ENCODE measurements at regions not wholly inside any gene's neighbourhood (a gene's known extent, or its start where the extent isn't known, plus 50 kb on each side); places are given as distances from the start of the nearest gene placed in this dataset.

- ChIA-PET POLR2A (interaction anchor here (0.5 kb wide), 1 partner anchor 9 kb away, joined by 4 read pairs; no protein-coding TSS in a partner anchor), CTCF (interaction anchor here (1.9 kb wide), 1 partner anchor 28 kb away, joined by 6 read pairs; no protein-coding TSS in a partner anchor)
- peaks cover 20% of the 10 kb centered on the region for H3K4me1 ChIP-seq
- no peaks in the 10 kb centered on the region for H3K9me3 ChIP-seq
- no peak for ATAC-seq
- WGBS (ENCODE audit: missing lambda C conversion rate) = 59% methylated on average over 16 of the region's 16 CpGs
- no peak for TF ChIP-seq ZSCAN20 (CRISPR knock-in tag; IDR thresholded peaks at IDR 0.05)
- TF ChIP-seq HOXB5 (CRISPR knock-in tag; IDR thresholded peaks at IDR 0.05) = no peak
- TF ChIP-seq FOSB (CRISPR knock-in tag; IDR thresholded peaks at IDR 0.05) = no peak
- no peak for TF ChIP-seq NR3C1 (IDR thresholded peaks at IDR 0.05)
- no peak for TF ChIP-seq ZFP36 (IDR thresholded peaks at IDR 0.05; ENCODE audit: borderline replicate concordance, partially characterized antibody)
- no peak for TF ChIP-seq E2F6 (IDR thresholded peaks at IDR 0.05; ENCODE audit: borderline replicate concordance, low read depth)
- no peak for TF ChIP-seq CTCF (IDR thresholded peaks at IDR 0.05)
- no peak for TF ChIP-seq PHF8 (IDR thresholded peaks at IDR 0.05; ENCODE audit: borderline replicate concordance, low read depth)
- no peak for TF ChIP-seq KDM5A (IDR thresholded peaks at IDR 0.05)
- TF ChIP-seq CHD2 (IDR thresholded peaks at IDR 0.05; ENCODE audit: low read length, partially characterized antibody) = no peak
- TF ChIP-seq USF2 (IDR thresholded peaks at IDR 0.05) = no peak
- TF ChIP-seq ZNF302 (CRISPR knock-in tag; IDR thresholded peaks at IDR 0.05) = no peak
- TF ChIP-seq MAFK (IDR thresholded peaks at IDR 0.05; ENCODE audit: partially characterized antibody) = no peak
- TF ChIP-seq HDAC2 (IDR thresholded peaks at IDR 0.05) = no peak
- no peak for TF ChIP-seq KDM1A (IDR thresholded peaks at IDR 0.05; ENCODE audit: low read depth)
- TF ChIP-seq FOXS1 (CRISPR knock-in tag; IDR thresholded peaks at IDR 0.05) = no peak
- TF ChIP-seq MAZ (IDR thresholded peaks at IDR 0.05; ENCODE audit: borderline replicate concordance, low read depth, low read length) = no peak
- TF ChIP-seq RFX5 (IDR thresholded peaks at IDR 0.05) = no peak
- no peak for TF ChIP-seq MYC (IDR thresholded peaks at IDR 0.05; ENCODE audit: borderline replicate concordance, low read length)
- peak overlapping the region in 1 of 2 experiments; percentile 6; a peak in 1 of 6 replicates for H3K27ac ChIP-seq
- no peak for FAIRE-seq
- H3K4me2 ChIP-seq = no peak overlapping the region
- no peak overlapping the region for H3K4me3 ChIP-seq
- no peak for DNase-seq (ENCODE audit: low read depth in 1 of 2, low spot score in 1 of 2)
These were observed 158.4 kb downstream of the ANKRD60 start for GRCh38 chr20:58069796-58070663.

GRCh38 chr20:58069207-58069606 is 159.2 kb downstream of the ANKRD60 start:
- no peak overlapping the region for H3K4me3 ChIP-seq
- ATAC-seq (no peak), DNase-seq (ENCODE audit: low read depth in 1 of 2, low spot score in 1 of 2) (no peak), FAIRE-seq (no peak)
- H3K4me1 ChIP-seq = peaks cover 13% of the 10 kb centered on the region
- no peaks in the 10 kb centered on the region for H3K9me3 ChIP-seq
- ChIA-PET CTCF (interaction anchor here (1.0 to 3.0 kb wide), 3 partner anchors 18 to 29 kb away, joined by 3 to 13 read pairs (median 6); no protein-coding TSS in a partner anchor), POLR2A (no interaction called here)
- H3K4me2 ChIP-seq = no peak overlapping the region
- WGBS (ENCODE audit: missing lambda C conversion rate) = 57% methylated on average over 12 of the region's 12 CpGs
- no peak for TF ChIP-seq MAFK (IDR thresholded peaks at IDR 0.05; ENCODE audit: partially characterized antibody)
- no peak for TF ChIP-seq CHD4 (IDR thresholded peaks at IDR 0.05; ENCODE audit: borderline replicate concordance)
- TF ChIP-seq CHD2 (IDR thresholded peaks at IDR 0.05; ENCODE audit: low read length, partially characterized antibody) = no peak
- TF ChIP-seq FOSB (CRISPR knock-in tag; IDR thresholded peaks at IDR 0.05) = no peak
- no peak for TF ChIP-seq TP53 (CRISPR knock-in tag; IDR thresholded peaks at IDR 0.05)
- no peak for TF ChIP-seq KDM1A (IDR thresholded peaks at IDR 0.05; ENCODE audit: low read depth)
- TF ChIP-seq PHF8 (IDR thresholded peaks at IDR 0.05; ENCODE audit: borderline replicate concordance, low read depth) = no peak
- no peak for TF ChIP-seq ZNF302 (CRISPR knock-in tag; IDR thresholded peaks at IDR 0.05)
- TF ChIP-seq MAX (IDR thresholded peaks at IDR 0.05) = no peak
- no peak for TF ChIP-seq E2F6 (IDR thresholded peaks at IDR 0.05; ENCODE audit: borderline replicate concordance, low read depth)
- no peak for TF ChIP-seq POLR2AphosphoS2 (conservative IDR thresholded peaks at IDR 0.05; ENCODE audit: low read length)
- TF ChIP-seq RFX5 (IDR thresholded peaks at IDR 0.05) = no peak
- no peak overlapping the region; a peak in 1 of 6 replicates for H3K27ac ChIP-seq

Data from A549 (cell line).